Activated T-helper 2 cell treated with anti-CD3 and anti-CD28 coated beads, Interferon-gamma antibody, Interleukin-2, Interleukin-4, amounts not matched to agents 10 μg/mL and 5 μg/mL and 100 μg/mL, durations not matched to agents 14 hours and 24 hours and 36 hours (primary cell): ENCODE measurements at regions not wholly inside any gene's neighbourhood (a gene's known extent, or its start where the extent isn't known, plus 50 kb on each side); places are given as distances from the start of the nearest gene placed in this dataset.
"Not testable (repeated sequence)": the region's sequence is repeated elsewhere in the genome, so short reads cannot be mapped to it uniquely, and the experiment has no call there.

ENCODE experiments used
- DNase-seq: peaks from one replicate; pipeline ENCODE4 v3.0.0; 2021; ENCODE audit warnings: low spot score
- H3K27ac Mint-ChIP-seq: one replicate; pipeline ENCODE4 v1.8.0; 2021; ENCODE audit warnings: mixed read lengths
- H3K27me3 Mint-ChIP-seq: one replicate; pipeline ENCODE4 v1.8.0; 2021; ENCODE audit warnings: low read depth, mixed read lengths
- H3K36me3 Mint-ChIP-seq: one replicate; pipeline ENCODE4 v1.8.0; 2021; ENCODE audit warnings: low read depth, mixed read lengths
- H3K4me1 Mint-ChIP-seq: one replicate; pipeline ENCODE4 v1.8.0; 2021; ENCODE audit warnings: low read depth, mixed read lengths
- H3K4me3 Mint-ChIP-seq: one replicate; pipeline ENCODE4 v1.8.0; 2021; ENCODE audit warnings: low read depth, mild to moderate bottlenecking, moderate library complexity, mixed read lengths
- H3K9me3 Mint-ChIP-seq: one replicate; pipeline ENCODE4 v1.8.0; 2021; ENCODE audit warnings: mixed read lengths
- intact Hi-C: fragments of 100-400 bp; cut with micrococcal nuclease; formaldehyde crosslinking; loops from one replicate; pipeline ENCODE4 v1.15.1; 2023

DNA sequence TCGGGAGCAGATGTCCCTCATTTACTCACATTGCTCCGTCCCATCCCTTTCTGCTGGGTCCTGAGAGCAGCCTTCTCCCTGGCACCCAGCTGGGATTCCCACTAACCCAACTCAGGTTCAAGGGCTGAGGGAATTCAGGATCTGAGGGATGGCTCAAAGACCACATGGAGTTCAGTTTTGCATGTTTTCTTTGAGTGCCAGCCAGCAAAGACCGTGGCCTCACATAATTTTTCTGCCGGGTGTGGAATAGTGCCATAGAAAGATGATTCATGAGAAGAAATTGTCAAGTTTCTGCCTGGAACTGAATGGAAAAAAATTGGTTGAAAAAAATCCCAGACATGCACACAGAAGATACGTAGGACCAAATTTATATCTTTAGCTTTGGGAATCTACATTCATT, 168.6 kb downstream of the CD83 start:
- H3K27ac Mint-ChIP-seq, result no peak overlapping the region
- peaks cover 17% of the 10 kb centered on the region for H3K4me1 Mint-ChIP-seq
- no peak for DNase-seq
- no peak overlapping the region for H3K4me3 Mint-ChIP-seq
- intact Hi-C loops, result no loop called here
- no peaks in the 10 kb centered on the region for H3K27me3 Mint-ChIP-seq
- peaks cover 5% of the 10 kb centered on the region for H3K9me3 Mint-ChIP-seq
- peaks cover 4% of the 10 kb centered on the region for H3K36me3 Mint-ChIP-seq

DNA sequence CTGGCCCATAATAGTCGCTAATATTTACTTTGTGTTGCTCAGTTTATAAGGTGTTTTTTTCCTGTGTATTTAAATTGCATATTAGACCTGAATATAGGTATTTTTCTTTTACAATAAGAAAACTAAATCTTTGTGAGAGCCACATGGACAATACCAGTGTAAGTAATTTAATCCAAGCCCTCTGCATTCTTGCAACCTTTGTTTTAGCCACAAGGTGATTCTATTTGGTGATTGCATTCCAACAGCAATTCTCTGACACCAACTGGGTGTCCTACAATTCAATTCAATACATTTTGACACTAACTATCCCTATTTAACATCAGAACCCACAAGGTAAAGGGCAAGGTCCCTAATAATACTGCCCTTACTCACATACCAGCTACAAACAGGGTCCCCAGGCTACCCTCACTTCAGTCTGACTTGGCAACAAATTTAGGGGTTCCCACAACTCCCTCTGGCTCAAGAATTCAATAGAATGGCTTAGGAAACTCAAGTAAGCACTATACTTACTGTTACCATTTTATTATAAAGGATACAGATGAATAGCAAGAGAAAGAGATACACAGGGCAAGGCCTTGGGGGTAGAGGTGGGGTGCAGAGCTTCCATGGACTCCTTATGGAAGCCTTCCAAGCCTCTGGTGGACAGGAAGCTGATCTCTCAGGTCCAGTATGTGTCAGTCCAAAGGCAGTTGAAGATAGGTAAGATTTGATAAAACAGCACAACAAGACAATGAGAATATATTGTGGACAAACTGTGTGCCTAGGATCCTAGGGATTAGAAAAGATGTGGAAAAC, 169.3 kb downstream of the CD83 start:
- Mint-ChIP-seq H3K9me3 (peaks cover 5% of the 10 kb centered on the region), H3K4me1 (peaks cover 17% of the 10 kb centered on the region), H3K27ac (no peak overlapping the region), H3K36me3 (peaks cover 4% of the 10 kb centered on the region), H3K27me3 (no peaks in the 10 kb centered on the region), H3K4me3 (no peak overlapping the region)
- intact Hi-C loops, result no loop called here
- no peak for DNase-seq

DNA sequence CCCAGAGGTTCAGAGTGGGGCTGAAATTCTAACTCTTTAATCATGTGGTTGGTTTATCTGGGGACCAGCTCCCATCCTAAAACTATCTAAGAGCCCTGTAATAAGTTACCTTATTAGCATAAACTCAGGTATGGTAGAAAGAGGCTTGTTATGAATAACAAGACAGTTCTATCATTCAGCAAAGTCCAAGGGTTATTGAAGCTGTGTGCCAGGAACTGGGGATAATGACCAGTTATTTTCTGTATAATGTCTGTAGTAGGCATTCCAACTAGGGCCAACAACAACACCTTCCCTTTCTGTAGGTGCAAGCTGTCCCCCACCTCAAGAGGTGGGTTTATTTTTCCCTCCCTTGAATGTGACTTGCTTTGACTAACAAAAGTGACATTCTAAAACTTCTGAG, 170.1 kb downstream of the CD83 start:
- Mint-ChIP-seq H3K27me3 (no peaks in the 10 kb centered on the region), H3K4me1 (peaks cover 20% of the 10 kb centered on the region), H3K36me3 (peaks cover 4% of the 10 kb centered on the region), H3K27ac (no peak overlapping the region), H3K4me3 (no peak overlapping the region), H3K9me3 (peaks cover 5% of the 10 kb centered on the region)
- intact Hi-C loops, result no loop called here
- no peak for DNase-seq

DNA sequence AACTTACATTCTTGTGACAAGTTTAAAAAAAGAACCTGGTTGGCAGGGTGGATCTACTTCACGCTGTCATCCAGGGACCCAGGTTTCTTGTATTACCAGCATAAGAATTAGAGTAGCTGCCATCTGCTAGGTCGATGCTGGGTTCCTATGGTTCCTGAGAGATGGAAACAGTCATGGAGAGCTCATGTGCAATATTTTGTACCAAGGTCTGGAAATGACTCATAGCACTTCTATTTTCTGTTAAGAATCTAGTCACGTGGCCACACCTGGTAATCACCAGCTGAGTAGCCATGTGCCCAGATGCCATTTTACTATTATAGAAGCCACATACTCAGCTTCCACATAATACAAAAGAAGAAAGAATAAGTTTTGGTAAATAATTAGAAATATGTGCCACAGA, 171.3 kb downstream of the CD83 start:
- intact Hi-C loops, result no loop called here
- Mint-ChIP-seq H3K36me3 (peaks cover 4% of the 10 kb centered on the region), H3K27ac (no peak overlapping the region)

DNA sequence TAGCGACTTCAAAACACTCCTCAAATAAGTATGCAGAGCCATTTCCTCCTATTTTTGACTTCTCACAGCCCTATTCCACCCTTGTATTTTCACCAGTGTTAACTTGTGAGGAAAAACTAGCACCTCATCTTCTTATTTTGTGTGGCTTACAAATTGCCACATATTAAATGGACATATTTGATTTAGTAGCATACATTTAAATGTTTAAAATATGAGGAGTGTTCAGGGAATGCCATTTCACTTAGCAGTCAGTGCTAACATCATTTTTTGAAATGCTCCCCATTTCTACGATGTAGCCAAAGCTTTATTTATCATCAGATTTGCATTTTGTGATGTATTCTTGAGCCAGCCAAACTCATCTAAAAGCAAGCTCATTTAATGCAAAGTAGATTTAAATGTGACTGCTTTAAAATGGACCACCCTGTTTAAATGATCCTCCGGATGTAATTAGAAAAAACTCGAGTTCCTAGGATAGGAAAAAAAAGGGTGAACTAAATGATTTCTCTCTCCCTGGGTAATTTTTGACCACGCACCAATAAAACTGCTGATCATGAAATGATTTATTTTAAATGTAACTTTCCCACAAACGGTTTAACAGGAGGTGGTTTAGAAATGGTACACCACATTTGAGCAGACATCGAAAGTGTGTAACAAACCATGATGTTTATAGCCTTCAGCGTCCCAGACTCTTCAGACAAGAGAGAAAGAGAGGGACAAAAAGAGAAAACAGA, 172.6 kb downstream of the CD83 start:
- Mint-ChIP-seq H3K27me3 (no peaks in the 10 kb centered on the region), H3K9me3 (peaks cover 5% of the 10 kb centered on the region), H3K27ac (peak overlapping the region; percentile 23), H3K36me3 (peaks cover 4% of the 10 kb centered on the region), H3K4me3 (no peak overlapping the region), H3K4me1 (peaks cover 28% of the 10 kb centered on the region)
- intact Hi-C loops, result no loop called here
- DNase-seq, result no peak

More for the DNA sequence above, 171.3 kb downstream of the CD83 start:
- H3K4me3 Mint-ChIP-seq, result no peak overlapping the region
- peaks cover 20% of the 10 kb centered on the region for H3K4me1 Mint-ChIP-seq
- no peaks in the 10 kb centered on the region for H3K27me3 Mint-ChIP-seq
- H3K9me3 Mint-ChIP-seq, result peaks cover 5% of the 10 kb centered on the region
- no peak for DNase-seq

DNA sequence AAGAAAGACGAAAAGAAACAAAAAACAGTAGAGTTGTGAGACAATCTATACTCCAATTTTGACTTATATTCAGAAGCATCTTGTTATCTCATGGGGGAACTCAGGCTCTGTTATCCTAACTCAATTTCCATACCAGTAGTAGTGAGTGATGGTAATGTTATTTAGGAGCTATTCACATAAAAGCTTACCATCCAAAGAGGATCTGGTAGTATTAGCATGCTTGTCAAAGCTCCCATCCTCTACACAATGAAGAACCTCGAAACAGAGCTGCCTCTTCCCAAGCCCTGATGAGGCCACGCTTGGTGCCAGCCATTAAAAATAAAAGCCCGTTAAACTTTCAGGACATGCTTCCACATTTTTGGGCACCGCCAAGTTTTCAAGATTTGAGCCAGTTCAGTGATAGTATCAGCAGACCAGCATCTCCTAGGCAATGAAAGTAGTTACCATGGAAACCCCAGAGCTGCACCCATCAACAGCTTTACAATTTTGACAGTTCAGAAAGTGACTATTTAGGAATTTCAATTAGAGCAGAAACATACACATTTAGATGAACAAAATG, 173.3 kb downstream of the CD83 start:
- Mint-ChIP-seq H3K27ac (peak overlapping the region; percentile 23), H3K36me3 (peaks cover 4% of the 10 kb centered on the region)

DNA sequence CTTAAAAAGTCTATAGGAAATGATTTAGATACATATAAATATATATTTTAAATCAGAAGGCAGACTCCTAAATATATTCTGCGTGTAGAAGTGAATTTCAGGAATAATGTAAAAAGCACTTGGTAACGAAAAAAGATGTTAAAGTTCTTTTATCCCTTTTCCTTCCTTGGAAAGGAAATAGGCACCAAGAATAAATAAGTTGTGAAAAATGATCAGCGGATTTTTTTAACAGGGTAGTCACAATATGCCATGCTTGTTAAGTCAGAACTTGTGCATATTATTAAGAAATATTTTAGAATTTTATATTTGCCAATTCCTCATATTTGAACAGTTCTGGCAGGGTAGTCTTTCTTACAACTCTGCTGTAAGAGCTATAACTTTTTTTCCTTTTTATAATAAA, 173.8 kb downstream of the CD83 start:
- no peak overlapping the region for H3K4me3 Mint-ChIP-seq
- H3K27me3 Mint-ChIP-seq, result no peaks in the 10 kb centered on the region

More for the DNA sequence above, 173.3 kb downstream of the CD83 start:
- DNase-seq, result no peak
- Mint-ChIP-seq H3K4me3 (no peak overlapping the region), H3K27me3 (no peaks in the 10 kb centered on the region), H3K9me3 (peaks cover 5% of the 10 kb centered on the region), H3K4me1 (peaks cover 28% of the 10 kb centered on the region)
- intact Hi-C loops, result no loop called here

DNA sequence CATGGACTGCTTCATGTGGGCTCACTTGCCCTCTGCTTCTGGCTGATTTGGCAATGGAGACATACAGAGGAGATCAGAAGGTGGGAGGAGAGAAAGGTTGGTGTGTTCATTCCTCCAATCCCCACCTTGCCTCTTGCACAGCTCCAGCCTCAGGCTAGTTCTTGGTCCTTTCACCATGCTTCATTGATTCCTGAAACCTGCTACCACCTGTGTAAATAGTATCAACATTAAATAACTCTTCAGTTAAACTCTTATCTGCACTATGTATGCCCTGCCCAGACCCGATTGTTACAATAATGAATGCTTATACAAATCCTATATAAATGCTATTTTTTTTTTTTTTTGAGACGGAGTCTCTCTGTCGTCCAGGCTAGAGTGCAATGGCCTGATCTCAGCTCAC, 174.5 kb downstream of the CD83 start:
- peaks cover 28% of the 10 kb centered on the region for H3K4me1 Mint-ChIP-seq
- H3K9me3 Mint-ChIP-seq, result peaks cover 5% of the 10 kb centered on the region
- peaks cover 4% of the 10 kb centered on the region for H3K36me3 Mint-ChIP-seq
- intact Hi-C loops, result no loop called here
- DNase-seq, result no peak
- H3K27ac Mint-ChIP-seq, result no peak overlapping the region
- no peaks in the 10 kb centered on the region for H3K27me3 Mint-ChIP-seq
- no peak overlapping the region for H3K4me3 Mint-ChIP-seq

More for the DNA sequence above, 173.8 kb downstream of the CD83 start:
- intact Hi-C loops, result no loop called here
- H3K36me3 Mint-ChIP-seq, result peaks cover 4% of the 10 kb centered on the region
- peaks cover 28% of the 10 kb centered on the region for H3K4me1 Mint-ChIP-seq
- no peak overlapping the region for H3K27ac Mint-ChIP-seq
- H3K9me3 Mint-ChIP-seq, result peaks cover 5% of the 10 kb centered on the region
- DNase-seq, result no peak

DNA sequence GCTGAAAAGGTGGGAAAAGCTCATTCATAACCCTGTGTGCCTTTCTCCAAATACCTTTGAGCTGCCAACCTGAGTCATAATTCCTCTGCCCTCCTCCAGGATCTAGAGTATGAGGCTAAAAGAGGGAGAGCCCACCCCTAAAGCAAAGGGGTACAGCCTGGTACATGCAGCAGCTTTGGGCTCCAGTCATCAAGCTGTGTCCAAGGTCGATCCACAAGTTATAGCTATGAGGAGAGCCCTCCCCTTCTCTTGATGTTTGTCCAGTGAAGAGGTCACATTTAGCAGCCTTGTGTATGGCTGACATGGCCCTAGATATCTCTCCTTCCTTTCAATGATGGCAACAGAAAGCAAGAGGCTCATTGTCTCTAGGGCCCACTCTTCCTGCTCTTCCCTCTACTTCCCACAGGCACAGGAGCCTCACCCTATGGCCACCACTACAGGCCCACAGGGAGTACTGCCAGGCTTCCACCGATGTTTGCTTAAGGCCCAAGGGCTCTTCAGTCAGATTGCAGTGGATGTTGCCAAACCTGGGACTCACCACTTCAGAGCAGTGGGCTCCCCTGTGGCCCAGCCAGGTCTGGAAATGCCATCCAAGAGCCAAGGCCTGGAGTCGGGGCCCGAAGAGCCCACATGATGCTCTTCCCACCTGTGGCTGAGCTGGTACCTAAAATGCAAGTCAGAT, 176.8 kb downstream of the CD83 start:
- H3K27ac Mint-ChIP-seq, result no peak overlapping the region
- peaks cover 25% of the 10 kb centered on the region for H3K4me1 Mint-ChIP-seq
- H3K27me3 Mint-ChIP-seq, result no peaks in the 10 kb centered on the region
- H3K36me3 Mint-ChIP-seq, result no peaks in the 10 kb centered on the region
- H3K9me3 Mint-ChIP-seq, result no peaks in the 10 kb centered on the region
- no peak for DNase-seq
- no peak overlapping the region for H3K4me3 Mint-ChIP-seq
- intact Hi-C loops, result no loop called here

DNA sequence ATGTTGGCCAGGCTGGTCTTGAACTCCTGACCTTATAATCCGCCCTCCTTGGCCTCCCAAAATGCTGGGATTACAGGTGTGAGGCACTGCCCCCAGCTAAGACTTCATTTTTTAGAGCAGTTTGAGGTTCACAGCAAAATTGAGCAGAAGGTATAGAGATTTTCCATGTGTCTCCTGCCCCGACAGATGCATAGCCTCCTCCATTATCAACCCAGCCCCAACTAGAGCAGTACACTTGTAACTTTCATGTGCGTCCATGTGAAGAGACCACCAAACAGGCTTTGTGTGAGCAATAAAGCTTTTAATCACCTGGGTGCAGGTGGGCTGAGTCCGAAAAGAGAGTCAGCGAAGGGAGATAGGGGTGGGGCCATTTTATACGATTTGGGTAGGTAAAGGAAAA, 179.1 kb downstream of the CD83 start:
- not testable (repeated sequence) for H3K27ac Mint-ChIP-seq, H3K4me3 Mint-ChIP-seq

DNA sequence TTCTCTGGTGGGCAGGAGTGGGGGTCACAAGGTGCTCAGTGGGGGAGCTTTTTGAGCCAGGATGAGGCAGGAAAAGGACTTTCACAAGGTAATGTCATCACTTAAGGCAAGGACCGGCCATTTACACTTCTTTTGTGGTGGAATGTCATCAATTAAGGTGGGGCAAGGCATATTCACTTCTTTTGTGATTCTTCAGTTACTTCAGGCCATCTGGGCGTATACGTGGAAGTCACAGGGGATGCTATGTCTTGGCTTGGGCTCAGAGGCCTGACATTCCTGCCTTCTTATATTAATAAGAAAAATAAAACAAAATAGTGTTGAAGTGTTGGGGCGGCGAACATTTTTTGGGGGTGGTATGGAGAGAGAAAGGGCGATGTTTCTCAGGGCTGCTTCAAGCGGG, 179.5 kb downstream of the CD83 start:
- H3K27ac Mint-ChIP-seq, H3K4me1 Mint-ChIP-seq, H3K27me3 Mint-ChIP-seq, intact Hi-C loops, H3K36me3 Mint-ChIP-seq, H3K4me3 Mint-ChIP-seq, DNase-seq, H3K9me3 Mint-ChIP-seq: not testable (repeated sequence)

More for the DNA sequence above, 179.1 kb downstream of the CD83 start:
- DNase-seq, H3K36me3 Mint-ChIP-seq, intact Hi-C loops, H3K27me3 Mint-ChIP-seq, H3K9me3 Mint-ChIP-seq: not testable (repeated sequence)
- peaks cover 11% of the 10 kb centered on the region for H3K4me1 Mint-ChIP-seq

DNA sequence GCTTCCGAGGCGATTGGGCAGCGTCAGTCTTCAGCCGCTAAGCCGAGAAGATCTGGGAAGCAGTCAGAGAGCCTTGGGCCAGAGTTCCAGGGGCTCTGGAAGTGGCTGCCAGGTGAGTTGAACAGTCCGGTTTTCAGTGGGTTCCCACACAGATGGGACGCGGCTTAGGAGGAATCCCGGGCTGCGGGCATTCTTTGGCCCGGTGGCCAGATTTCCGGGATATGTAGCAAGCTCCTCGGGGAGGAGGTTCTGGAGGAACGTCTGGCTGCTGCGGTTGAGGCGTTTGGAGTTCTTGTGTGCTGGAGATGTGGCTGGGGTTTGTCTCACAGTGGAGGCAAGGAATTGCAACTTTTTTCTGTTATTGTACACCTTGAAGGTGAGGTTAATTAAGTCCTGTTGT, 182.6 kb downstream of the CD83 start:
- H3K4me3 Mint-ChIP-seq, intact Hi-C loops, H3K36me3 Mint-ChIP-seq, H3K4me1 Mint-ChIP-seq, H3K9me3 Mint-ChIP-seq, DNase-seq, H3K27ac Mint-ChIP-seq, H3K27me3 Mint-ChIP-seq: not testable (repeated sequence)

DNA sequence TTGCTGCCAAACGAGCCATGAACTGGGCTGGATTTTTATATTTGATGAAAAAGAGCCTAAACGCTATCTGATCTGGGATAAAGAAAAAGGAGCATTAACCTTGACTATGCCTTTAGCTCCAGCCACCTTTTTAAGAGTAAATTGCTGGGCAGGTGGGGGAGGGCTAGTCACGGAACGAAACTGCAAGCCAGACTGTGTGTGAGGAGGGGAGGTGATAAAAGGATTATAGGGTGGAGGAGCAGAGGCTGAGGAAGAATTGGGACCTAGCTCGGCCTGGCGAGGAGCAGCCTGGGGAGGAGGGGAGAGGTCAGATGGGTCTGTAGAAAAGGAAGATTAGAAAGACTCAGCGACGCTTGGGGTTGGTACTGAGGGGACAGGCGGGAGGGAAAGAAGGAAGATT, 183.1 kb downstream of the CD83 start:
- H3K4me3 Mint-ChIP-seq, DNase-seq, intact Hi-C loops, H3K27ac Mint-ChIP-seq, H3K4me1 Mint-ChIP-seq, H3K9me3 Mint-ChIP-seq, H3K27me3 Mint-ChIP-seq, H3K36me3 Mint-ChIP-seq: not testable (repeated sequence)
